ENCODE measurements at regions not wholly inside any gene's neighbourhood (a gene's known extent, or its start where the extent isn't known, plus 50 kb on each side); places are given as distances from the start of the nearest gene placed in this dataset.

- no peak overlapping the region for H3K4me3 ChIP-seq (ENCODE audit: low read depth, low read length)
- TF ChIP-seq CTCF (conservative IDR thresholded peaks at IDR 0.05; ENCODE audit: low read depth, low read length) = no peak
- no peak for DNase-seq (ENCODE audit: low read depth)
These were observed 196.7 kb downstream of the RMST start for GRCh38 chr12:97659117-97659880.

DNA sequence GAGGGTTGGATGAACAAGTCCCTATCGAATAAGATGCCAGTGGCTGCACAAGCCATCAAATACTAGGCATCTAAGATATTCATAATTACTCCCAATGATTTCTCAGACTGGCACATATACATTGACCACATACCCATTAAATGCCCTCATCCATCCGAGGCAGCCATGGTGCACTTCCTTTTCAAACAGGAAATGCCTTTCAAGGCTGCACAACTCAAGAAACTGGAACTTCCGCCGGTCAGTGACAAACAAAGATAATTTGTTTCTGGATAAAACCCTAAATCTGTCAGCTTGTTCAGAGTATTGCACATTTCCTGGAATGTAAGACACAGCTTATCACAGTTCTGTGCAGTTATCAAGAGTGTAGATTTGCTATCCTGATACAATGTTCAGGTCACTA lies 203.7 kb downstream of the RMST start:
- DNase-seq (ENCODE audit: low read depth) = no peak

DNA sequence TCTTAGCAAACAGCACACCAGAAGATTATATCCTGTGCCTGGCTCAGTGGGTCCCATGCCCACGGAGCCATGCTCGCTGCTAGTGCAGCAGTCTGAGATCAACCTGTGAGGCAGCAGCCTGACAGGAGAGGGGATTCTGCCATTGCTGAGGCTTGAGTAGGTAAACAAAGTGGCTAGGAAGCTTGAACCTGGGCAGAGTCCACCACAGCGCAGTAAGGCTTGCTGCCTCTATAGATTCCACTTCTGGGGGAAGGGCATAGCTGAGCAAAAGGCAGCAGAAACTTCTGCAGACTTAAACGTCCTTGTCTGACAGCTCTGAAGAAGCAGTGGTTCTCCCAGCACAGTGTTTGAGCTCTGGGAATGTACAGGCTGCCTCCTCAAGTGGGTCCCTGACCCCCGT lies 210.3 kb downstream of the RMST start:
- DNase-seq (ENCODE audit: low read depth) = no peak
- no peak overlapping the region for H3K4me3 ChIP-seq (ENCODE audit: low read depth, low read length)
- TF ChIP-seq CTCF (conservative IDR thresholded peaks at IDR 0.05; ENCODE audit: low read depth, low read length) = no peak

More for the DNA sequence above, 203.7 kb downstream of the RMST start:
- no peak overlapping the region for H3K4me3 ChIP-seq (ENCODE audit: low read depth, low read length)
- TF ChIP-seq CTCF (conservative IDR thresholded peaks at IDR 0.05; ENCODE audit: low read depth, low read length) = no peak

DNA sequence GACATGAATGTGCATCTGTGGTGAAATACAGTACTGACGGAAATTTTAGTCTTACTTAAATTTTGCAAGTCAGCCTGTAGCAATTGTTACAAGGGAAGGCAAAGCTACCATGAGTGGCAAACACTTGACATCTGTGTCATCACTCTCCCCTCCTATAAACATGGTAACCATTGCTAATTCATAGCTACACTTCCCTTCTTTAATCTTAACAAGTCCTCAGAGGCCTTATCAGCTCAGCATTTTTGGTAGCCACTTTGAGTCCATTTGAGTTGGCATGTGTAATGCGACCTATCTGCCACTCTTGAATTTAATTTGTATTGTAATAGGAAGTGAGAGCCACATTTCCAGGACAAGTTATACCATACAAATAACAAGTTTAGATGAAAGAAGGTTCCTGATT lies 218.1 kb downstream of the RMST start:
- TF ChIP-seq CTCF (conservative IDR thresholded peaks at IDR 0.05; ENCODE audit: low read depth, low read length) = no peak

GRCh38 chr12:97681612-97682504 lies 219.3 kb downstream of the RMST start:
- no peak for DNase-seq (ENCODE audit: low read depth)
- no peak for TF ChIP-seq CTCF (conservative IDR thresholded peaks at IDR 0.05; ENCODE audit: low read depth, low read length)
- no peak overlapping the region for H3K4me3 ChIP-seq (ENCODE audit: low read depth, low read length)

More for the DNA sequence above, 218.1 kb downstream of the RMST start:
- H3K4me3 ChIP-seq (ENCODE audit: low read depth, low read length) = no peak overlapping the region
- no peak for DNase-seq (ENCODE audit: low read depth)

- no peak for TF ChIP-seq CTCF (conservative IDR thresholded peaks at IDR 0.05; ENCODE audit: low read depth, low read length)
- no peak for DNase-seq (ENCODE audit: low read depth)
- no peak overlapping the region for H3K4me3 ChIP-seq (ENCODE audit: low read depth, low read length)
These were observed 222.8 kb downstream of the RMST start for GRCh38 chr12:97685360-97685759.
